HUES48 (cell line): ENCODE measurements at regions not wholly inside any gene's neighbourhood (a gene's known extent, or its start where the extent isn't known, plus 50 kb on each side); places are given as distances from the start of the nearest gene placed in this dataset.

ENCODE experiments used
- H3K27ac ChIP-seq: one replicate; pipeline ENCODE4 v1.7.0; 2013; ENCODE audit warnings: low read depth, low read length, inconsistent platforms
- H3K27me3 ChIP-seq: 2 replicates; pipeline ENCODE4 v1.6.1; 2013; ENCODE audit warnings: mild to moderate bottlenecking, low read length; ENCODE audit not compliant: control insufficient read depth, insufficient read depth
- H3K36me3 ChIP-seq: 2 replicates; pipeline ENCODE4 v1.6.1; 2013; ENCODE audit warnings: low read length; ENCODE audit not compliant: control insufficient read depth, insufficient read depth
- H3K4me1 ChIP-seq: 2 replicates; pipeline ENCODE4 v1.6.1; 2013; ENCODE audit warnings: mild to moderate bottlenecking, low read length; ENCODE audit not compliant: control insufficient read depth, insufficient read depth
- H3K4me3 ChIP-seq: 2 replicates; pipeline ENCODE4 v1.5.1; 2013; ENCODE audit warnings: mild to moderate bottlenecking, low read depth, low read length
- H3K9ac ChIP-seq: 2 replicates; pipeline ENCODE4 v1.6.1; 2013; ENCODE audit warnings: mild to moderate bottlenecking, low read depth, low read length, moderate library complexity
- H3K9me3 ChIP-seq: 2 replicates; pipeline ENCODE4 v1.6.1; 2013; ENCODE audit warnings: low read length; ENCODE audit not compliant: control insufficient read depth, insufficient read depth

GRCh38 chr4:13289391-13289790, 194.7 kb downstream of the RAB28 start:
- no peak overlapping the region for H3K4me3 ChIP-seq
- H3K9me3 ChIP-seq, result peaks cover 7% of the 10 kb centered on the region; the same call in 1 of the 2 replicates
- H3K27ac ChIP-seq, result no peak overlapping the region
- H3K27me3 ChIP-seq, result no peaks in the 10 kb centered on the region
- no peak overlapping the region for H3K9ac ChIP-seq
- no peaks in the 10 kb centered on the region for H3K4me1 ChIP-seq
- H3K36me3 ChIP-seq, result no peaks in the 10 kb centered on the region

DNA sequence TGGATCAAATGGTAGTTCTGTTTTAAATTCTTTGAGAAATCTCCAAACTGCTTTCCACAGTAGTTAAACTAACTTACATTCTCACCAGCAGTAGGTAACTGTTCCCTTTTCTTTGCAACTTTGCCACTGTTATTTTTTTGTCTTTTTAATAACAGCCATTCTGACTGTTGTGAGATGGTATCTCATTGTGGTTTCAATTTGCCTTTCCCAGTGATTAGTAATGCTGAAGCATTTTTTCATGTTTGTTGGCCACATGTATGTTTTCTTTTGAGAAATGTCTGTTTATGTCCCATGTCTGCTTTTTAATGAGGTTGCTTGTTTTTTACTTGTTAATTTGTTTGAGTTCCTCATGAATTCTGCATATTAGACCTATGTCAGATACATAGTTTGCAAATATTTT, 198.8 kb downstream of the RAB28 start:
- Histone ChIP-seq H3K9me3 (peaks cover 7% of the 10 kb centered on the region; the same call in 1 of the 2 replicates), H3K36me3 (no peaks in the 10 kb centered on the region), H3K4me1 (no peaks in the 10 kb centered on the region), H3K9ac (no peak overlapping the region), H3K4me3 (no peak overlapping the region), H3K27me3 (no peaks in the 10 kb centered on the region), H3K27ac (no peak overlapping the region)

GRCh38 chr4:13284932-13285331, 199.2 kb downstream of the RAB28 start:
- Histone ChIP-seq H3K27ac (no peak overlapping the region), H3K36me3 (no peaks in the 10 kb centered on the region), H3K4me1 (no peaks in the 10 kb centered on the region), H3K9ac (no peak overlapping the region), H3K27me3 (no peaks in the 10 kb centered on the region), H3K4me3 (no peak overlapping the region), H3K9me3 (peaks cover 7% of the 10 kb centered on the region; the same call in 1 of the 2 replicates)

DNA sequence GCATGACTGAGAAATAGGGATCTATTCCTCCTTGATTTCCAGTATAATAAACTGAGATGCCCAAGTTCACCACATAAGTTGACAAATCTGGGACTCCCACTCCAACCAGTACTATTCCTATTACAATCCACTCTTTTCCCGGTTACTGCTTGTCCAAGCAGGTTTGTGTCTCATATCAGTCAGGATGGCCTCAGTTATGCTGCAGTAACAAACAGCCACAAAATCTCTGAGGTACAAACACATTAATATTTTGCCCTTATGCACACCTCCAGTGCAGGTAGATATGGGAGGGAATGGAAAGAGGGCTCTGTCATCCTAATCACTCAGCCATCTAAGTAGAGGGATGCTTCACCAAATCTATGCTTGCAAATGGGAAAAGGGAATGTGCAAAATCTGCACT, 207.8 kb downstream of the RAB28 start:
- no peak overlapping the region for H3K9ac ChIP-seq
- H3K27me3 ChIP-seq, result no peaks in the 10 kb centered on the region
- H3K4me1 ChIP-seq, result no peaks in the 10 kb centered on the region
- no peak overlapping the region for H3K4me3 ChIP-seq
- peaks cover 6% of the 10 kb centered on the region; the same call in 1 of the 2 replicates for H3K9me3 ChIP-seq
- no peaks in the 10 kb centered on the region for H3K36me3 ChIP-seq
- H3K27ac ChIP-seq, result no peak overlapping the region

GRCh38 chr4:13268703-13269102, 215.4 kb downstream of the RAB28 start:
- H3K9ac ChIP-seq, result no peak overlapping the region
- peak overlapping the region; percentile 66 for H3K27ac ChIP-seq
- no peaks in the 10 kb centered on the region for H3K36me3 ChIP-seq
- H3K4me1 ChIP-seq, result peaks cover 20% of the 10 kb centered on the region
- H3K4me3 ChIP-seq, result no peak overlapping the region
- no peaks in the 10 kb centered on the region for H3K27me3 ChIP-seq
- H3K9me3 ChIP-seq, result peaks cover 6% of the 10 kb centered on the region; the same call in 1 of the 2 replicates

DNA sequence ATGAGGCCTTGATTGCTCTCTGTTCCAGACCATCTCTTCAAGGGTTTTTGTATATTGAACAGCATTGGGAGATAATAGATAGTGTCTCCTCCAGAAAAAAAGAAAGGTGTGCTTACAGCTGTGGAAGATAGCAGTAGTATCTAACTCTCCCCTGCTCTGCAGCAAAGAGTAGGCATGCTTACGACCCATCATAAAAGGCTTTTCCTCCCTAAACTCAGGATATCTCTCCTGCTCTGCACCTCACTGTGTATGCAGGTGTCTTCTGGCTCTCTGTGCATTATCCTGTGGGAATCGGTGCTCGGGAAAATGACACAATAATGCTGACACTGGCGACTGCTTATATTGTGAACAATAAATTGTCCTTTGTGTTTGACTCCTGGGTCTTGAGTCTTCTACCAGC, 216.0 kb downstream of the RAB28 start:
- peaks cover 20% of the 10 kb centered on the region for H3K4me1 ChIP-seq
- peaks cover under 1% of the 10 kb centered on the region; the same call in 1 of the 2 replicates for H3K9me3 ChIP-seq
- H3K27me3 ChIP-seq, result no peaks in the 10 kb centered on the region
- no peak overlapping the region for H3K9ac ChIP-seq
- no peak overlapping the region for H3K4me3 ChIP-seq
- H3K27ac ChIP-seq, result peak overlapping the region; percentile 66
- no peaks in the 10 kb centered on the region for H3K36me3 ChIP-seq

DNA sequence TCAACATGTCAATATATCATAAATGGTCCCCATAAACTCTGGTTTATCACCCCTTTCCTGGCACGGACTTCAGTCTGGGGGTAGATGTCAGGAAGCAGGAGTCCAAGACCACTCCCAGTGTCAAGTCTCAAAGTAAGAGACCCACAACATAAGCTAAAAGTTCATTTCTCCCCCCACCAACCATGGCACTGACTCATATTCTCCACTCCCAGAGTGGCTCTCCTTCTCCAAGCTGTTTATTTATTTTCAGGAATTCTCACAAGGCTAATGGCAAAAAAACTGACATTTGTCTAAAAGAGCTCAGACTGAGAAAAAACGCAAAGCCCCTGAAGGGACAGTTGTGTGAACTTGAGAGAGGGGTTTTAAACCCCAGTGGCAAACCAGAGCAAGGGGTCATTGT, 217.0 kb downstream of the RAB28 start:
- no peaks in the 10 kb centered on the region for H3K9me3 ChIP-seq
- no peaks in the 10 kb centered on the region for H3K27me3 ChIP-seq
- no peaks in the 10 kb centered on the region for H3K36me3 ChIP-seq
- no peak overlapping the region for H3K27ac ChIP-seq
- H3K4me1 ChIP-seq, result peaks cover 20% of the 10 kb centered on the region
- H3K9ac ChIP-seq, result no peak overlapping the region
- no peak overlapping the region for H3K4me3 ChIP-seq

- Histone ChIP-seq H3K4me1 (peaks cover 22% of the 10 kb centered on the region), H3K9me3 (no peaks in the 10 kb centered on the region), H3K9ac (no peak overlapping the region), H3K27ac (no peak overlapping the region), H3K36me3 (no peaks in the 10 kb centered on the region), H3K27me3 (no peaks in the 10 kb centered on the region), H3K4me3 (no peak overlapping the region)
These were observed 217.5 kb downstream of the RAB28 start for GRCh38 chr4:13266687-13267086.

DNA sequence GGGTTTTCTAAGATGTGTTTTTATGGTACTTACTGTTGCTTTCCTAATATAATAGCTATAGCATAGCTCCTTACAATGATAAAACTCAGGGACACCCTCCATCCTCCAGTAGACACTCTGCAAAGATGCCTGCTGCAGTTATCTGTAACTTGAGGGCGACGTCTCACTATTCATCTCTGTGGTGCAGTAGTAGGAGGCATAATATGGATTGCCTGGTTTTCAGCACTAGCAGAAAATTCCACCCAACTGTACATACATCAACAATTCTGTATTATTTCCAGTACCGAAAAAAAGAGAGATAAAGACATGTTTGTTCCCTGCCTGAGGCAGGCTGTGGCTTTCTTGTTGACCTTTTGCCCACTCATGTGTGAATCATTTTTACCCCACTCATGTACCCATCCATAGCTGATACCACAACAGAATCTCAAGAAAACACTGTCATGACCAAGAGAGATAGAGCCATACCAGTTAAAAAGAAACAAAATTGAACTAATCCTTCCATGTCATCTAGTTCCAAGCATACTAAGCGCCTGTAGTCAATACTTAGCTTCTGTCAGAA, 220.1 kb downstream of the RAB28 start:
- no peak overlapping the region for H3K9ac ChIP-seq
- H3K4me3 ChIP-seq, result no peak overlapping the region
- H3K36me3 ChIP-seq, result no peaks in the 10 kb centered on the region
- H3K4me1 ChIP-seq, result peaks cover 22% of the 10 kb centered on the region
- no peaks in the 10 kb centered on the region for H3K9me3 ChIP-seq
- H3K27me3 ChIP-seq, result no peaks in the 10 kb centered on the region
- no peak overlapping the region for H3K27ac ChIP-seq

DNA sequence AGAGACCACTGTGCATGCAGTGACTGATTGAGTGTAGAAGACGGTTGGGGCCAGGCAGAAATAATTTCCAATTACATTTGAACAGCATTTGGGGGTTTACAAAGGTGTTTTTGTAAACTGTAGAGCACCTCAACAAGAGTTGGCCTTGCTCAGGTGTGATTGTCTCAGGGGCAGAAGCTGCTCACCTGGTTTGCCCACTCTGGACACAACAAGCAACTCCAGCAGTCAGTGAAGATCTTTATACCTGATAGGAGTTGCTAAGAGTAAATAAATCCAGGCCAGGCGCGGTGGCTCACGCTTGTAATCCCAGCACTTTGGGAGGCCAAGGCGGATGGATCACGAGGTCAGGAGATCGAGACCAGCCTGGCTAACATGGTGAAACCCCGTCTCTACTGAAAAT, 221.3 kb downstream of the RAB28 start:
- no peak overlapping the region for H3K9ac ChIP-seq
- H3K9me3 ChIP-seq, result no peaks in the 10 kb centered on the region
- H3K27ac ChIP-seq, result no peak overlapping the region
- no peaks in the 10 kb centered on the region for H3K27me3 ChIP-seq
- H3K36me3 ChIP-seq, result no peaks in the 10 kb centered on the region
- peaks cover 10% of the 10 kb centered on the region for H3K4me1 ChIP-seq
- H3K4me3 ChIP-seq, result no peak overlapping the region

- no peak overlapping the region for H3K4me3 ChIP-seq
- H3K4me1 ChIP-seq, result peaks cover 7% of the 10 kb centered on the region; the same call in 1 of the 2 replicates
- H3K27ac ChIP-seq, result no peak overlapping the region
- no peaks in the 10 kb centered on the region for H3K36me3 ChIP-seq
- H3K9ac ChIP-seq, result no peak overlapping the region
- no peaks in the 10 kb centered on the region for H3K27me3 ChIP-seq
- H3K9me3 ChIP-seq, result no peaks in the 10 kb centered on the region
These were observed 222.5 kb downstream of the RAB28 start for GRCh38 chr4:13261486-13262257.
